ENCODE measurements at regions not wholly inside any gene's neighbourhood (a gene's known extent, or its start where the extent isn't known, plus 50 kb on each side); places are given as distances from the start of the nearest gene placed in this dataset.

DNA sequence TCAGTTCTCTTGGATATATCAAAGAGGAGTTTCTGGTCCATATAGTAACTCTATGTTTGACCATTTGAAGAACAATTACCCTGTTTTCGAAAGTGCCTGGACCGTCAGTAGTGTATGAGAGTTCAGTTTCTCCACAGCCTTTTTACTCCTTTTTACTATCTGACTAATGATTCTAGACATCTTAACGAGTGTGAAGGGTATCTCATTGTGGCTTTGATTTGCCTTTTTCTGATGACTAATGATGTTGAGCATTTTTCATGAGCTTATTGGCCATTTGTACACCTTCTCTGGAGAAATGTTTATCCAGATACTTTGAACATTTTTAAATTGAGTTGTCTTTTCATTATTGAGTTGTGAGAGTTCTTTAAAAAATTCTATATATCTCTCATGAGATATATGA lies 114.9 kb upstream of the ATXN1 start:
- no TSS peak for BruUV-seq (replicated peaks)
- H3K27me3 ChIP-seq (ENCODE audit: control insufficient read depth in 2 of 2, insufficient read depth in 2 of 2, low read length in 2 of 2) = peaks cover 3 to 8% of the 10 kb centered on the region in 2 experiments
- CTCF ChIA-PET = no interaction called here
- no peak overlapping the region for H3K9ac ChIP-seq (replicated peaks; ENCODE audit: extremely low read depth, insufficient read depth, low read length)
- POLR2A ChIA-PET = no interaction called here
- no peak for FAIRE-seq
- no peaks in the 10 kb centered on the region for H3K4me1 ChIP-seq (ENCODE audit: control insufficient read depth, extremely low read depth, insufficient read depth, low read length)
- intact Hi-C loops (cut with micrococcal nuclease) = no loop called here
- H2AFZ ChIP-seq (ENCODE audit: low read depth, low read length) = no peak overlapping the region
- dilution Hi-C loops (cut with MboI; ENCODE audit: extremely low pct_ligation_motif_present, low sequenced_read_pairs) = no loop called here
- TF ChIP-seq GATA2 (IDR thresholded peaks at IDR 0.05; ENCODE audit: insufficient read depth, insufficient read length, low read depth, low read length) (no peak), POLR2AphosphoS5 (IDR thresholded peaks at IDR 0.05; ENCODE audit: insufficient read depth, low read depth, low read length) (no peak), FOS (IDR thresholded peaks at IDR 0.05; ENCODE audit: borderline replicate concordance, insufficient read depth, low read length) (no peak), MYC (IDR thresholded peaks at IDR 0.05; ENCODE audit: low read depth, low read length) (no peak), EZH2 (IDR thresholded peaks at IDR 0.05; ENCODE audit: borderline replicate concordance, low read depth, low read length, severe bottlenecking) (no peak), POLR2A (IDR thresholded peaks at IDR 0.05; ENCODE audit: low read depth, low read length) (no peak), JUN (IDR thresholded peaks at IDR 0.05; ENCODE audit: borderline replicate concordance, insufficient read depth, insufficient read length, low read depth) (no peak)
- TF ChIP-seq, protein P1, sequence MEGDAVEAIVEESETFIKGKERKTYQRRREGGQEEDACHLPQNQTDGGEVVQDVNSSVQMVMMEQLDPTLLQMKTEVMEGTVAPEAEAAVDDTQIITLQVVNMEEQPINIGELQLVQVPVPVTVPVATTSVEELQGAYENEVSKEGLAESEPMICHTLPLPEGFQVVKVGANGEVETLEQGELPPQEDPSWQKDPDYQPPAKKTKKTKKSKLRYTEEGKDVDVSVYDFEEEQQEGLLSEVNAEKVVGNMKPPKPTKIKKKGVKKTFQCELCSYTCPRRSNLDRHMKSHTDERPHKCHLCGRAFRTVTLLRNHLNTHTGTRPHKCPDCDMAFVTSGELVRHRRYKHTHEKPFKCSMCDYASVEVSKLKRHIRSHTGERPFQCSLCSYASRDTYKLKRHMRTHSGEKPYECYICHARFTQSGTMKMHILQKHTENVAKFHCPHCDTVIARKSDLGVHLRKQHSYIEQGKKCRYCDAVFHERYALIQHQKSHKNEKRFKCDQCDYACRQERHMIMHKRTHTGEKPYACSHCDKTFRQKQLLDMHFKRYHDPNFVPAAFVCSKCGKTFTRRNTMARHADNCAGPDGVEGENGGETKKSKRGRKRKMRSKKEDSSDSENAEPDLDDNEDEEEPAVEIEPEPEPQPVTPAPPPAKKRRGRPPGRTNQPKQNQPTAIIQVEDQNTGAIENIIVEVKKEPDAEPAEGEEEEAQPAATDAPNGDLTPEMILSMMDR (IDR thresholded peaks at IDR 0.05; ENCODE audit: extremely low read depth in 1 of 2, insufficient read depth in 1 of 2, low read depth in 1 of 2, low read length in 2 of 2) = no peak
- TF ChIP-seq, protein P2, sequence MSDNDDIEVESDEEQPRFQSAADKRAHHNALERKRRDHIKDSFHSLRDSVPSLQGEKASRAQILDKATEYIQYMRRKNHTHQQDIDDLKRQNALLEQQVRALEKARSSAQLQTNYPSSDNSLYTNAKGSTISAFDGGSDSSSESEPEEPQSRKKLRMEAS (IDR thresholded peaks at IDR 0.05; ENCODE audit: insufficient read depth, insufficient read length) = no peak
- no peaks in the 10 kb centered on the region for H3K9me1 ChIP-seq (replicated peaks; ENCODE audit: control insufficient read depth, extremely low read depth, insufficient read depth, low read length)
- no peaks in the 10 kb centered on the region for H3K9me3 ChIP-seq (replicated peaks; ENCODE audit: control insufficient read depth, insufficient read depth, low read length)
- H3K79me2 ChIP-seq (ENCODE audit: control insufficient read depth, insufficient read depth, low read length) = no peaks in the 10 kb centered on the region
- no peaks in the 10 kb centered on the region for H4K20me1 ChIP-seq (replicated peaks; ENCODE audit: control insufficient read depth, extremely low read depth, insufficient read depth, low read length)
- no peak for DNase-seq (ENCODE audit: low read depth, low spot score)
- no peak overlapping the region for H3K4me2 ChIP-seq (ENCODE audit: insufficient read depth, low read length)
- no peak overlapping the region for H3K27ac ChIP-seq (ENCODE audit: insufficient read depth, low read depth, low read length)
- no peak overlapping the region for H3K4me3 ChIP-seq (replicated peaks in 1 of 3; ENCODE audit: insufficient read depth in 1 of 3, low read depth in 1 of 3, low read length in 3 of 3)
- H3K36me3 ChIP-seq (ENCODE audit: control insufficient read depth in 2 of 2, extremely low read depth in 1 of 2, insufficient read depth in 2 of 2, low read length in 2 of 2) = no peaks in the 10 kb centered on the region

Measured in endothelial cell of umbilical vein (primary cell).